IPS-18c (cell line): ENCODE measurements at regions not wholly inside any gene's neighbourhood (a gene's known extent, or its start where the extent isn't known, plus 50 kb on each side); places are given as distances from the start of the nearest gene placed in this dataset.

ENCODE experiments used
- H3K4me3 ChIP-seq: 2 replicates; pipeline ENCODE4 v1.7.0; 2013; ENCODE audit warnings: low read depth, mild to moderate bottlenecking, low read length, moderate library complexity; ENCODE audit not compliant: insufficient read depth
- H3K9me3 ChIP-seq: one replicate; pipeline ENCODE4 v1.6.1; 2013; ENCODE audit warnings: mild to moderate bottlenecking, low read length, moderate library complexity; ENCODE audit not compliant: control insufficient read depth, insufficient read depth

- Histone ChIP-seq H3K4me3 (no peak overlapping the region), H3K9me3 (no peaks in the 10 kb centered on the region)
Observed at GRCh38 chr13:50140153-50140552, 124.9 kb downstream of the KCNRG start.

- Histone ChIP-seq H3K9me3 (no peaks in the 10 kb centered on the region), H3K4me3 (no peak overlapping the region)
Observed at GRCh38 chr13:50140581-50141374, 125.5 kb downstream of the KCNRG start.

- H3K9me3 ChIP-seq, result no peaks in the 10 kb centered on the region
- no peak overlapping the region for H3K4me3 ChIP-seq
Observed at GRCh38 chr13:50141375-50141975, 126.2 kb downstream of the KCNRG start.

- Histone ChIP-seq H3K4me3 (no peak overlapping the region), H3K9me3 (no peaks in the 10 kb centered on the region)
Observed at GRCh38 chr13:50144246-50145160, 129.3 kb downstream of the KCNRG start.

GRCh38 chr13:50149214-50149613 lies 134.0 kb downstream of the KCNRG start:
- Histone ChIP-seq H3K9me3 (no peaks in the 10 kb centered on the region), H3K4me3 (no peak overlapping the region)

GRCh38 chr13:50149932-50150331 lies 134.7 kb downstream of the KCNRG start:
- no peaks in the 10 kb centered on the region for H3K9me3 ChIP-seq
- no peak overlapping the region for H3K4me3 ChIP-seq

- H3K4me3 ChIP-seq, result no peak overlapping the region
- no peaks in the 10 kb centered on the region for H3K9me3 ChIP-seq
Observed at GRCh38 chr13:50152224-50152623, 137.0 kb downstream of the KCNRG start.

- Histone ChIP-seq H3K9me3 (no peaks in the 10 kb centered on the region), H3K4me3 (no peak overlapping the region)
Observed at GRCh38 chr13:50152655-50153309, 137.5 kb downstream of the KCNRG start.

GRCh38 chr13:50153401-50153800 lies 138.2 kb downstream of the KCNRG start:
- Histone ChIP-seq H3K9me3 (no peaks in the 10 kb centered on the region), H3K4me3 (no peak overlapping the region)

- Histone ChIP-seq H3K4me3 (no peak overlapping the region), H3K9me3 (no peaks in the 10 kb centered on the region)
Observed at GRCh38 chr13:50153876-50154275, 138.6 kb downstream of the KCNRG start.

- Histone ChIP-seq H3K9me3 (no peaks in the 10 kb centered on the region), H3K4me3 (no peak overlapping the region)
Observed at GRCh38 chr13:50154697-50155096, 139.5 kb downstream of the KCNRG start.

- H3K9me3 ChIP-seq, result no peaks in the 10 kb centered on the region
- no peak overlapping the region for H3K4me3 ChIP-seq
Observed at GRCh38 chr13:50156140-50156539, 140.9 kb downstream of the KCNRG start.

GRCh38 chr13:50156561-50157127 lies 141.4 kb downstream of the KCNRG start:
- H3K4me3 ChIP-seq, result no peak overlapping the region
- no peaks in the 10 kb centered on the region for H3K9me3 ChIP-seq

GRCh38 chr13:50158385-50159165 lies 143.3 kb downstream of the KCNRG start:
- H3K4me3 ChIP-seq, result no peak overlapping the region

GRCh38 chr13:50159607-50160006 lies 144.4 kb downstream of the KCNRG start:
- Histone ChIP-seq H3K9me3 (no peaks in the 10 kb centered on the region), H3K4me3 (no peak overlapping the region)

More at GRCh38 chr13:50158385-50159165, 143.3 kb downstream of the KCNRG start:
- H3K9me3 ChIP-seq, result no peaks in the 10 kb centered on the region

GRCh38 chr13:50161052-50161451 lies 145.8 kb downstream of the KCNRG start:
- H3K9me3 ChIP-seq, result no peaks in the 10 kb centered on the region
- no peak overlapping the region for H3K4me3 ChIP-seq
